Neural crest cell (in vitro differentiated cells): ENCODE measurements at regions not wholly inside any gene's neighbourhood (a gene's known extent, or its start where the extent isn't known, plus 50 kb on each side); places are given as distances from the start of the nearest gene placed in this dataset.

Experiments
- DNase-seq: peaks from one replicate; pipeline ENCODE4 v3.0.0; 2021; ENCODE audit warnings: low read depth, mixed read lengths, low spot score
- H3K27ac Mint-ChIP-seq: one replicate; pipeline ENCODE4 v1.8.0; 2021; ENCODE audit warnings: mild to moderate bottlenecking, mixed read lengths; ENCODE audit not compliant: unreplicated experiment
- H3K27me3 Mint-ChIP-seq: 2 replicates; pipeline ENCODE4 v1.8.0; 2021; ENCODE audit warnings: low read depth, mild to moderate bottlenecking, mixed read lengths
- H3K36me3 Mint-ChIP-seq: 2 replicates; pipeline ENCODE4 v1.8.0; 2021; ENCODE audit warnings: low read depth, mild to moderate bottlenecking, mixed read lengths
- H3K4me1 Mint-ChIP-seq: 2 replicates; pipeline ENCODE4 v1.8.0; 2021; ENCODE audit warnings: mixed read lengths
- H3K4me3 Mint-ChIP-seq: one replicate; pipeline ENCODE4 v1.8.0; 2021; ENCODE audit warnings: mild to moderate bottlenecking, mixed read lengths
- H3K9me3 Mint-ChIP-seq: 2 replicates; pipeline ENCODE4 v1.8.0; 2021; ENCODE audit warnings: mixed read lengths
- TF ChIP-seq, protein P1 (sequence below): fragments of 200-600 bp; sonication (generic); conservative IDR thresholded peaks from 2 replicates; pipeline ENCODE4 v1.5.0; 2021; ENCODE audit warnings: antibody characterized with exemption, mild to moderate bottlenecking

DNA sequence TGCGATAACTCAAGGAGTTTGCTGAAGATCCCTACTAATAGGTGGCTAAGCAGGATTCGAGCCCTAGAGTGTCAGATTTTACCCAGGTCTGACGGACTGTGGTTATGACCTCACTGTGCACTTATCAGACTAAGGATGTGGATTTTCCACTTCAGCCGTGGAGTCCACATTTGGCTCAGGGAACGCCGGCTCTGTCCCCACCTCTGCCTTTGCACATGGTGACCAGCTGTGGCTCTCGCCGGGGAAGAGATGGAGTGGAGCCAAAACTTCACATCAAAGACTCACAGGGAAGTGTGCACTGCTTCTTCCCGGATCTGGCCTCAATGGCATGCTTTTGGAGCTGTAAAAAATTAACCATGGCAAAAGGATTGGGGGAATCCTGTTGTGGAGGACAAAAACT lies 249.3 kb upstream of the APCDD1 start:
- no peak for DNase-seq
- Mint-ChIP-seq H3K4me3 (no peak overlapping the region), H3K27me3 (no peaks in the 10 kb centered on the region), H3K27ac (no peak overlapping the region), H3K9me3 (no peaks in the 10 kb centered on the region), H3K36me3 (no peaks in the 10 kb centered on the region), H3K4me1 (peaks cover 43% of the 10 kb centered on the region)
- TF ChIP-seq, protein P1, sequence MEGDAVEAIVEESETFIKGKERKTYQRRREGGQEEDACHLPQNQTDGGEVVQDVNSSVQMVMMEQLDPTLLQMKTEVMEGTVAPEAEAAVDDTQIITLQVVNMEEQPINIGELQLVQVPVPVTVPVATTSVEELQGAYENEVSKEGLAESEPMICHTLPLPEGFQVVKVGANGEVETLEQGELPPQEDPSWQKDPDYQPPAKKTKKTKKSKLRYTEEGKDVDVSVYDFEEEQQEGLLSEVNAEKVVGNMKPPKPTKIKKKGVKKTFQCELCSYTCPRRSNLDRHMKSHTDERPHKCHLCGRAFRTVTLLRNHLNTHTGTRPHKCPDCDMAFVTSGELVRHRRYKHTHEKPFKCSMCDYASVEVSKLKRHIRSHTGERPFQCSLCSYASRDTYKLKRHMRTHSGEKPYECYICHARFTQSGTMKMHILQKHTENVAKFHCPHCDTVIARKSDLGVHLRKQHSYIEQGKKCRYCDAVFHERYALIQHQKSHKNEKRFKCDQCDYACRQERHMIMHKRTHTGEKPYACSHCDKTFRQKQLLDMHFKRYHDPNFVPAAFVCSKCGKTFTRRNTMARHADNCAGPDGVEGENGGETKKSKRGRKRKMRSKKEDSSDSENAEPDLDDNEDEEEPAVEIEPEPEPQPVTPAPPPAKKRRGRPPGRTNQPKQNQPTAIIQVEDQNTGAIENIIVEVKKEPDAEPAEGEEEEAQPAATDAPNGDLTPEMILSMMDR, result no peak

DNA sequence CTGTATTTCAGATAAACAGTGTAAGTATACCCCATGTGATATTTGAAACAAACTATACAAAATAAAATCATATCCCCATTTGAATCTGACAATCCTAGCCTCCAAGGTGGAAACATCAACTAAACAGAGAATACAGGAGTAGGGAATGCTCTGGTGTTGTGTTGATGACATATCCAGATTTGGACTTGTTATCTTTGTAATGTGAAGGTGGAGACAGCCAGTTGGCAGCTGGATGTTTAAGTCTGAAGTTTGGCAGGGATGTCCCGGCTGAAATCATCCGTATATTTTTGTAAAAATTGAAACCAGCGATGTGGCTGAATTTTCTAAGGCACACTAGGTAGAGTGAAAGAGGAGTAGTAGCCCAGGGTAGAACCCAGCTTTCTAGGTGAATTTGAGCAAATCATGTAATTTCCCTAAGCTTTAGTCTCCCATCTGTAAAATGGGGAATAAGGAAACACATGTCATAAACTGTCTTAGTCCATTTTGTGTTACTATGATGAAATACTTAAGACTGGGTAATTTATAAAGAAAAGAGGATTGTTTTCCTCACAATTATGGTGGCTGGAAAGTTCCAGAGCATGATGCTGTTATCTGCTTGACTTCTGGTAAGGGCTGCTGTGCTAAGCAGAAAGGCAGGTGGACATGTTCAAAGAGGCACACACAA lies 246.6 kb upstream of the APCDD1 start:
- Mint-ChIP-seq H3K4me1 (peaks cover 52% of the 10 kb centered on the region), H3K4me3 (no peak overlapping the region), H3K36me3 (no peaks in the 10 kb centered on the region), H3K27me3 (no peaks in the 10 kb centered on the region), H3K27ac (no peak overlapping the region), H3K9me3 (no peaks in the 10 kb centered on the region)
- no peak for DNase-seq
- TF ChIP-seq, protein P1, result no peak

DNA sequence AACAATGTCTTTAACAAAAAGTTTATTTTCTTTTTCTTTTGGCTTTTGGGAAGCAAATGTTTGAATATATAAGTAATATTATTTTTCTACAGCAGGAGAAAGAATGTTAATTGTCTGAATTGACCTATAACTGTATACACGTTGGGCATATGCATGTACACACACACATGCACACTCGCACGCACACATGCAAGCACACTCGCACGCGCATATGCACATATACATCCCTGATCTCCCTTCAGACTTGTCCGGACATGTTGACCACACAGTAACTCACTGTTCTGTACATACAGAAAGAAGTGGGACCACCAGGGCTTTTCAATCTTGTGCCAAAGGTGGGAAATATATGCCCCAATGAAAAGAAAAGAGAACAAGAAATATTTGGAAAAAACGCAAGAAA lies 245.1 kb upstream of the APCDD1 start:
- Mint-ChIP-seq H3K9me3 (no peaks in the 10 kb centered on the region), H3K27ac (no peak overlapping the region), H3K4me3 (no peak overlapping the region), H3K27me3 (no peaks in the 10 kb centered on the region), H3K4me1 (peaks cover 40% of the 10 kb centered on the region), H3K36me3 (no peaks in the 10 kb centered on the region)
- TF ChIP-seq, protein P1, result no peak
- DNase-seq, result no peak

DNA sequence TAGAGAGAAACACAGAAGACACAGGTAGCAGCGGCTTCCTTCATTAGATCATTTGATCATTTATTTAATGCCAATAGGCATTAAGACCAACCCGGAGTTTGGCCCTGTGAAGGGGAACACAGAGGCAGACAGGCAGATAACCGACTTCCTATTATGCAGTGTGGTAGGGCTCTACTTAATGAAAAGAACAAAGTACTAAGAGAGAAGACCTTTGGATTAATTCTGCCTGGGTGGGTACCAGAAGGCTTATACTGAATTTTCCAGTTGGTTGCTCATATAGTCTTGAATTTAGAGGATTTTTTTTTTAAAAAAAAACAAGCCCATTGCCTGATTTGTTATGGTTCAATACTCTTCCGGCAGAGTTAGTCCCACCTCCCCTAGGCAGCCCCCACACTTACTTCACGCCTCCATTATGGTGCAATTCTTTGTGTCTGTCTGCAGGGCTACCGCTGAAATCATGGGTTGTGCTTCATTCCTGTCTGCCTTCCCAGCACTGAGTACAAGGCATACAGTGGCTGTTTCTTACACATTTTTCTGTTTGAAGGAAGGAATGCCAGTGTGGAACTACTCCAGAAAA lies 244.3 kb upstream of the APCDD1 start:
- Mint-ChIP-seq H3K27me3 (no peaks in the 10 kb centered on the region), H3K36me3 (no peaks in the 10 kb centered on the region), H3K27ac (peak overlapping the region; percentile 9), H3K9me3 (no peaks in the 10 kb centered on the region), H3K4me1 (peaks cover 40% of the 10 kb centered on the region), H3K4me3 (no peak overlapping the region)
- TF ChIP-seq, protein P1, result no peak
- no peak for DNase-seq

DNA sequence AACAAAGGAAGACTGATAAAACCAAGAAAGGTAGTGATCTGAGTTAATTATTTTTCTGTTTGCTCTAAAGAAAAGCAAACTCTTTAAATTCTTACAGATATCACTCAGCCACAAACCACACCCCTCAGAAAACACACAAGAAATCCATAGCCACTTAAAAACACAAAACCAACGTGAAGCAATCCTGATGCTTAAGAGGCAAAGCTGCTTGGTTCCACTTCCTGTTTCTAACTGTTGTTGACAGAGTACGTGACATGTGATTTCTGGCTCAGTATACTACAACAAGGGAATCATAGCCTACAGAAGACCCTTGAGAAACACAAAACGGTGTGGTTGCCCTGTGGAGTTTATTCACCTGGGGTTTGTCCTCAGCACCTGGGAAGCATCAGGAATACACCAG lies 240.9 kb upstream of the APCDD1 start:
- H3K36me3 Mint-ChIP-seq, result no peaks in the 10 kb centered on the region
- H3K4me1 Mint-ChIP-seq, result peaks cover 29% of the 10 kb centered on the region
- H3K27me3 Mint-ChIP-seq, result no peaks in the 10 kb centered on the region
- TF ChIP-seq, protein P1, result no peak
- no peak overlapping the region for H3K4me3 Mint-ChIP-seq
- H3K27ac Mint-ChIP-seq, result no peak overlapping the region
- H3K9me3 Mint-ChIP-seq, result peaks cover 3% of the 10 kb centered on the region
- no peak for DNase-seq
